NCI-H1694 treated with DMSO at 0.1 percent for 48 hours (cell line): ENCODE measurements at regions not wholly inside any gene's neighbourhood (a gene's known extent, or its start where the extent isn't known, plus 50 kb on each side); places are given as distances from the start of the nearest gene placed in this dataset.
"Not testable (repeated sequence)": the region's sequence is repeated elsewhere in the genome, so short reads cannot be mapped to it uniquely, and the experiment has no call there.

Experiments
- DNase-seq: peaks from one replicate; lab custom pipeline; 2025; lab: John Stamatoyannopoulos, UW

DNA sequence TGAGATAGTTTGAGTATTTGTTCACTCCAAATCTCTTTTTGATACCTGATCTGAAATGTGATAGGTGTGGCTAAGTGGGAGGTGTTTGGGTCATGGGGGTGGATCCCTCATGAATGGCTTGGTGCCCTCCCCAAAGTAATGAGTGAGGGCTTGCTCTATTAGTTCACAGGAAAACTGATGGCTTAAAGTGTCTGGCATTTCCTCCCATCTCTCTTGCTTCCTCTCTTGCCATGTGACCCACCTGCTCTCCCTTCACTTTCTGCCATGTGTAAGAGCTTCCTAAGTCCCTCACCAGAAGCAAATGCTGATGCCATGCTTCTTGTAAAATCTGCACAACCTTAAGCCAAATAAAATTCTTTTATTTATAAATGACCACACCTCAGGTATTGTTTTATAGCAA lies 61.1 kb downstream of the MAD2L1 start:
- no peak for DNase-seq

DNA sequence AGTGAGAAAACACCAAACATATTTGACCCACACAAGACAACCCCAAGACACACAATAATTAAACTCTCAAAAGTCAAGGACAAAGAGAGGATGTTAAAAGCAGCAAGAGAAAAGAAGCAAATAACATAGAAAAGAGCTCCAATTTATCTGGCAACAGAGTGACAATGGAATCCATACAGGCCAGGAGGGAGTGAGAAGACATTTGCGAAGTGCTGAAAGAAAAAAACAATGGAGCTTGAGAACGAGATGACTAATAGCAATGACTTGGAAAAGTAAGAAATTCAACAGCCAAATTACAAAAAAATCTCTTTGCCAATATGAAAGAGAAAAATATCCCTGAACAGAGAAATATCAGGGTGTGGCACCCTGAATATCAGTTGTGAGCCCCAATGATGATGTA lies 61.6 kb downstream of the MAD2L1 start:
- DNase-seq: no peak

DNA sequence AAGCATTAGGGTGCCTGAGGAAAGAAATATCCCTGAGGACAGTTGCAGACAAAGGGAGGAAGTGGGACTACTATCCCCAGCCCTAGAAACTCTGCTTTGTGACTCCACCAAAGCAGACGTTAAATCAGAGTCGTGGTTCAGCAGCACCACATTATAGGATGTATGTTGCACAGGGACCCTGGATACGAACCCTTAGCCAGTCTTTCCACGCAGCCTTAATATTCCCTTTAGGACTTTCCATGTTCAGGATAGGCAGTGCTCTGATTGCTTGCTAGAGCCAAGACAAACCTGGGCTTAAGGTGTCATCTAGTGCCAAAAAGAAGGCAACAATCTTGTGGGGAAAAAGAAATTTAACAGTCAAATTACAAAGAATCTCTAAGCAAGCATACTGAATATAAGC lies 62.6 kb downstream of the MAD2L1 start:
- DNase-seq: no peak

DNA sequence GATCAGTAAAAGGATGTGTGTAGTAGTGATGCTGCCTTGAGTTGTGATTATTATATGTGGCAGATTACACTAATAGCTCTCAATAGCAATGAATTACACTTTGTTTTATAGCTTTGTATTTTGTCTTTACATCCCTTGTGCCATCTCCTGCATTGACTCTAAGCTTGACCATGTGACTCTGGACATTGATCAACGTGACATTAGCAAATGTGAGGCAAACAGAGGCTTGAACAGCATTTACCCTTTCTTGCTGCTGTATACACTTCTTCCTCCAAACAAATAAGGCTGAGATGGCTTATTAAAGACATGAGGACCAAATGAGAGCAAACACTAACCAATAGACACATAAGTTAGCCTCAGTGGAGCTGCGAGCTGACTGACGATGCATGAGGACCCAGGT lies 63.5 kb downstream of the MAD2L1 start:
- DNase-seq: no peak

DNA sequence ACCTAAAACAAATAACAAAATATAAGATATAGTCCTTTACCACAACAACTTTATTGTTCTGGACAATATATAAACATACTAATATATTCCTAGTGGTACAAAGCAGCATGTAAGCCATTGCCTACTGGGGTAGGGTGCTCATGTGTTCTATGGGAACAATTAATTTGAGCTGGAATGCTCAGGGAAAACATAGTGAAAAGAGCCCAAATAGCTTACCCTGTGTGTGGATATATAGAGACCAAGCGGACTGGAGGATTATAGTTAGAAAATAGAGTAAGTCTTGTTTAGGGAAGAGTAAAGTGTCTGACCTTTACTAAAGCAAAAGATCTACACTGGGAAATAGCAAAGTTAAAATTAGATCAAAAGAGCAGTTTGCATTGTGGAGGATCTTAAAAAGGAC lies 64.8 kb downstream of the MAD2L1 start:
- no peak for DNase-seq

DNA sequence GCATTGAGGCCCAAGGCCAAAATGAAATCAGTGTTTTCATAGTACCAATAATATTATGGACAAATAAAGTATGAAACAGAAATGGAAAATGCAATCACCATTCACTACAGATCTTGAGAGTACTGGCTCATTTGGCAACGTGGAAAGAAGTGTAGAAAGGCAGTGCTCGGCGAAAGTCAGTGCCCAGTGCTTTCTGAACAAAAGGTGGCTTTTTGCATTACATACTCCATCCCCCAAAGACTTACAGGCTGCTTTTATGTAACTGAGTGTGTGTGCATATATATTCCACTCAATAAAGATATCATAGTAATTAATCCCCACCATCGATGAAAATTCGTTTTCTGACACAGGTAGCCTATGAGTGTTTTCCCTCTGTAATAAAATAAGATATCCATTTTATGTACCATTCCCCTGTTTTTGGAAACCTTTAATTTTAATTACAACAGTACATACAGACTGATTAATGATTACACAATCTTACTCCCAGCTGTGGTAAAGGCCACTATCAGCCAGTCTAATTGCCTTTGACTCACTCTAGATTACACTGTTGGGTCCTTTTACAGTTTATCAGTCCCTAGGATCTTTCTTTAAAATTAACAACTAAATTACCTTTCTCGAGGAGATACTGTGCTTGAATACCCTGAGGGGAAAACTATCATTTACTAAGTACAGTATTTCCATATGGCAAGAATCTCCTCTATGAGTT lies 65.9 kb downstream of the MAD2L1 start:
- DNase-seq: no peak

DNA sequence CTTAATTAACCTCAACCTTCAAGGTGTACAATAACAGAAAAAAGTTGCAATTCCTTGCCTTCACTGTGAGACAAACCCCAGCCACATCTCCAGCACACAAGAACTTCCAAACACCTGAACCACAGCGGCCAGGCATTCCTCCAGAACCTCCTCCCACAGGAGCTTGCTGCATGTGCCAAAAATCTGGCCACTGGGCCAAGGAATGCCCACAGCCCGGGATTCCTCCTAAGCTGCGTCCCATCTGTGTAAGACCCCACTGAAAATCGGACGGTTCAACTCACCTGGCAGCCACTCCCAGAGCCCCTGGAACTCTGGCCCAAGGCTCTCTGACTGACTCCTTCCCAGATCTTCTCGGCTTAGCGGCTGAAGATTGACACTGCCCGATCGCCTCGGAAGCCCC lies 70.6 kb downstream of the MAD2L1 start:
- DNase-seq: not testable (repeated sequence)

DNA sequence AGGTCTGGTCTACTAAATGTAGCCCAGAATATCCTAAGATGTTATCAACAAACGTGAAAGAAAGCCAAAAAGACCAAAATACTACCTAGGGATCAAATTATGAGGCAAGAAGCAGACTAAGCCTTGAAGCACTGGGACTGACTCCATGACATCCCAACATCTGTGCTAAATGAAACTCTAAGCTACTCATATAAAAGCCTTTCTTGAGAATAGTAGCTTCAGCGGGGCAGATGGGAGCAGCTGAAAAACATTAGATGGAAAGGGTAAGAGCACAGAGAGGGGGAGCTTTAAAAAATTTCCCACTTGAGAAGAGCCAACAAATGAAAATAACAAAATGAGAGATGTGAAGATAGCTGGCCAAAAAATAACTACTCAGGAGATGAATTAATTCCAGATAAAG lies 81.7 kb downstream of the MAD2L1 start:
- DNase-seq: no peak

DNA sequence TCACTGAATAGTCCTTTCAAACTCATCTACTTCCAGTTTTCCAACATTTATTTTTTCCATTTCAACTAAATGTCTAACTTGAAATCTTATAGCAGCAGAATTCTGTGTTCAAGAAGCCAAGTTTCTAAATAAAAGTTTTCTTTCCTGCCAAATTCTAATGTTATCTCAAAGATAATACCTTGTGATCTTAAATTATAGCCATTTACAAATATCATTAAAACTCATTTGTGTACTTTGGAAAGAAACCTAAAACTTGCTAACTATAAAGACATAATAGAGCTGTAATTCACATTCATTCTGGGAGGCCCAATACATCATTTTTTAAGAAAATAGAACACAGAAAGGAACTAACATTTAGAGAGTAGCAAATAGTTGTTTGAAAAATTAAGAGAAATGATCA lies 83.9 kb downstream of the MAD2L1 start:
- DNase-seq: no peak

DNA sequence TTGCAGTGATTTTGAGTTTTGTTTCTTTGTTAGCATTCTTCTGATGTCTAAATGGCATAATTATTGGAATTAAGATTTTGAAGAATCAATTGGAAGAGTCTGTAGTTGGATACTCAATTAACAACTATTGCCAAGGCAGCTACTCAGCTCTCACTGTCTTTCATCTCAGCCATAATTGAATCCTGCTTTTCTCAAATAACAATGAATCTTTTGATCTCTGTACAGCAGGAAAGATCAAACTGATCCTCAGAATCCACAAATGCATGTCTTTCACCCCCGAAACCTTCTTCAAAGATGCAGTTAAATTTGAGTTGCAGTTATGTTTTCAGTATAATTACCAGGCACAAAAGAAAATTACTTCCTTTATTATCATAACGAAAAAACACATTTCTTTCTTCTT lies 86.2 kb downstream of the MAD2L1 start:
- no peak for DNase-seq

DNA sequence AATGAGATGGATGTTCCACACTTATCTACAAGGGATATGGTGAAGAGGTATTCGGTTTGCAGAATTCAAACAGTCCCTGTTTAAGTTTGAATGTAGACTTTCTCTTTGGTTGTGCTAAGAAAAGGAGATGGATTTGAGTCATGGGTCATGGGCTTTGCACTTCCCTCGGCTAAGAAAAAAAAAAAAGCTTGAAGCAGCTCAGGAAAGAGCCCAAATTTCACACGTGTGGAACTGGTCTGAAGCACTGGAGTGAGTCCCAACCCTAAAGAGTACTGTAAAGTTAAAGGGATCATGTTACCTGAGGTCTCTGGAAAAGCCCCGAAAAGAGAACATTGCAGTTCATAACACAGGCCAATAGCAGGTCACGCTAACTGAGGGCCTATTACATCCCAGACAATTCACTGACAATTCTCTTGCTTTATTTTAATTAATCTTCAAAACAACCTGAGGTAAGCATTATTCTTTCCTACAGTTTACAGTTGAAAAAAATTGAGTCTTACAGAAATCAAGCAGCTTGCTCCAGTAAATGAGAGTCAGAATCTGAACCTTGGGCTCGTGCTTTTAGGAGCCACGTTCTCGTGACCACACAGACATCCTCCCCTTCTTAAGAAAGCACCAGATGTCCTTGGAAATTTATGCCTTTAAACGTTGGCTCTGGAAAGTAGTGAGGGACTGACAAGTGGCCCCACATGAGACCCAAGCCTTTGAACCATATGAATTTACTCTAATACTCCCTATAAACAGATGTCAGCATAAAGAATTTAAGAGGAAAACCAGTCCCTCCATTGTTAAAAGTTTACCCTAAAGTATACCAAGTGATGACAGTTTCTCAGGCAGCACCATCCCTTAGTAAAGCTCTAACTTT lies 89.3 kb downstream of the MAD2L1 start:
- no peak for DNase-seq

DNA sequence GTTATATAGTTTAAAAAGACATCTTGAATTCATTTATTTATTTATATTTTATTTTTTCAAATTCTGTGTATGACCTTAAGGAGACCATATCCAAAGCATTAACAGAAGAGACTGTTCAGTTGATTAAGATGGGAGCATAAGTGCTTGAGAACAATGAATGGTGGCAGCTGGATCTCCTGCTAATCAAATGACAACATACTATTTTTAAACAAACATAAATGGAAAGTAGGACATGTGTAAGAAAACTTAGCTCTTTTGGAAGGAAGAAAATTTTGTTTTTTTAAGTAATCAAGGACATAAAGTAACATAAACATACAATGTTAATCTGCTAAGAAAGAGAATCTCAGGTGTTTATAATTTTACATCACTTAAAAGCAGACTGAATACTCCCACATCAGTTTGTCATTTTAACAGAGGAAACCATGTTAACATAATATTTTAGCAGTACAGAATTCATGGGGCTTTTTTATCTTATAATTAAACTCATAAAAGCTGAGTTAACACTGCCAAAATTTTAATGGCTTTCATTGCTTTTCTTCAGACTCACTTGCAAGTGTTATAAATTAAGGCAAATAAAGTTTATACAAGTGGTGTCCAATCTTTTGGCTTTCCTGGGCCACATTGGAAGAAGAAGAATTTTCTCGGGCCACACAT lies 95.1 kb downstream of the MAD2L1 start:
- DNase-seq: no peak

DNA sequence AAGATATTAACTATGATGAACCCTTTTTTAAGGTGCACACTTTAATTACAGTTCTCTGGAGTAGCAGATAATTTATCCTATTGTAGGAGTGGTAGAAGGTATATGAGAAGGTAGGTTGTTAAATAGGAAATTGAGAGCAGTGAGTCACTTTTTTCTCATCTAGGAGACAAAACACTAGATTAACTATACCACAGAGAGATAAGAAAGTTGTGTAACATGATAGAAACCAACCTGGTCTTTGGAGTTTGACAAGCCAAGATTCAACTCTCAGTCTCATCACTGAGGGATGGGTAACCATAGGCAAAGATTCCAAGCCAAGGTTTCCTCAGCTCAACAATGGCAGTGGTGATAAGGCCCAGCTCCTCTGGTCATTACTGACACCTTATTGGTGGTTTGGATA lies 104.0 kb downstream of the MAD2L1 start:
- no peak for DNase-seq

DNA sequence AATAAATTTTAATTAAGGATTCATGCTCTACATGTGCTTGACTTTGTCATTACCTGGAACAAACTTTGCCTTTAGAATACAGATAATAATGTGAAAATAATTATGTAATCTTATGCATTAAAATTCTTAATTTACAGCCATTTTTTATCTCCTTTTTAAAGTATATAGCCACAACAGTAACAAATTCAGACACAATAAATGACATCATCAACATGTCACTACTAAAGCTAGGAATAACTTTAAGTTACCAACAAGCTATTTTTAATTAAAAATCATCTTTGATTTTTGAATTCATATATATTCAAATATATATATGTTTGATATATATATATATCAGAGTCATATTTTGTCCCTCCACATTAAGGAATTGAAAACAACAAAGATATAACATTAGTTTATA lies 107.7 kb downstream of the MAD2L1 start:
- no peak for DNase-seq

DNA sequence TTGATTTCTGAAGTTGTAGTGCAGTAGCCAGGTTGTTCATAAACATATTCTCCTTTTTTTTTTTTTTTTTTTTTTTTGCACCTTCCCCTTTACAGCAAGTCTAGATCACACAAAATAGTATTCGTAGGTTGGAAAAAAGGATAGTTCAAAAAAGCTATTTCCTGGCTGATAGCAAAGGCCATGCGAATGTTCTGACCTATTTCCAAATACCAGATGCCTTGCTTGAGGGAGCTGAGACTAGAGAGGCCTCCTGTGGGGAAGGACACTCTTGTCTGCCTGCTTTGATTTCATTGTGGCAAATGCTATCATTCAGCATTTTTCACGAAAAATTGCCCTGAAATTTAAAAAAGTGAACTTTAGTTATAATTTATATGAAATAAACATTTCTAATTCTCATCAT lies 111.4 kb downstream of the MAD2L1 start:
- DNase-seq: no peak

DNA sequence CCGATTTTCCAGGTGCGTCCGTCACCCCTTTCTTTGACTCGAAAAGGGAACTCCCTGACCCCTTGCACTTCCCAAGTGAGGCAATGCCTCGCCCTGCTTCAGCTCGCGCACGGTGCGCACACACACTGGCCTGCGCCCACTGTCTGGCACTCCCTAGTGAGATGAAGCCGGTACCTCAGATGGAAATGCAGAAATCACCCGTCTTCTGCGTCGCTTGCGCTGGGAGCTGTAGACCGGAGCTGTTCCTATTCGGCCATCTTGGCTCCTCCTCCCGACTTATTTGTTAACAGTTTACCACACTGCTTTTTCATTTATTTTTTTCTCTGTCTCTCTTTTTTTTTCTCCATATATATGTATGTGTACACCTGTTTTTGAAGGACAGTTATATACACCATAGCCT lies 112.2 kb downstream of the MAD2L1 start:
- not testable (repeated sequence) for DNase-seq

DNA sequence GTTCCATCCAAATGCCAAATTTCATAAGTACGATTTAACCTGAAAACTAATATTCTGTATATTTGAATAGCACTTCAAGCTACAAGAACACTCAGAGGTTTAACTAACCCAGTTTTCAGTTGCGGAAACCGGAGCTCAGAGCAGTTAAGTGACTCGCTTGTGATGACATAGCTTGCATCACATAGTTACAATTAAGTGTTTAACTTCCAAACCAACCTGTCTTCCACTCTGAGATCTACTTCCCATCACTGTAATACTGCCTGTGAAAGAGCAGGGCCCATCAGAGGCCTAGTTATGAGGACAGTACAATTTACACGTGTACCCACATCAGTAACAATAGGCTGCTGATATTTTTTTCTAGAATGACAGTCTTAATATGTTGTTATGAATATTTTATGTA lies 120.3 kb downstream of the MAD2L1 start:
- DNase-seq: no peak

DNA sequence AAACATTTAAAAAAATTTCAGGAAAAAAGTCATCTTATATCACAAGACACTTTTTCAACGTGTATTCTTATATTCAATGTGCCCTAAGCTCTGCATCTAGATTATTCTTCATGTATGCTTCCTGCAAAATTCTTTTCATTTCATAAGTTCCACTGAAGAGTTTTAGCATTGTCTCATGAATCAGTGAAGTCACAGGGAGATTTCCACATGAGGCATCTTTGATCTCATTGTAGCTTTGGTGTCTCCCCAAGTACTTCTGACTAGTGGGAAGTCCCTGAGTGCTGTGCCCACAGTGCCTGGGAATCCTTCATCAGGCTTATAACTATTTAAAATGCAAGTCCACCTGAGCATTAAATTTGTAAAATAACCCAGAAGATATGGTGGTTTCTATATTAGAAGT lies 123.8 kb downstream of the MAD2L1 start:
- no peak for DNase-seq

DNA sequence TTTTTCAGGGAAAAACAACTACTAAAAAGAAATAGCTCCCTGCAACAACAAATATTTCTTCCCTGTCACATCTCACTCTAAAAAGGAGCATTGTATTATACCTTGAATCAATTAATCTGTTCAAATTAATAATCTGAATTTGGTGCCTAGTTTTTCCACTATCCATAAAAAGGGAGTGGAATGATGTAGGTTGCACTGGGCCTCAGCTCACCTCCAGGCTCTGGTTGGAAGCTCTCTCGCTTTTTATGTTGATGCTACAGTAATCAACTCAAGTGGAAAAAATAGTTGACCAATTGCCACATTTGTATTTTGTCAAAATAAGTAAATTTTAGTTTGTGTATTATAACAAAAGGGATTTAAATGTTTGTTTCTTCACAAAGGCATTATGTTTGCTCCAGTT lies 126.1 kb downstream of the MAD2L1 start:
- no peak for DNase-seq

DNA sequence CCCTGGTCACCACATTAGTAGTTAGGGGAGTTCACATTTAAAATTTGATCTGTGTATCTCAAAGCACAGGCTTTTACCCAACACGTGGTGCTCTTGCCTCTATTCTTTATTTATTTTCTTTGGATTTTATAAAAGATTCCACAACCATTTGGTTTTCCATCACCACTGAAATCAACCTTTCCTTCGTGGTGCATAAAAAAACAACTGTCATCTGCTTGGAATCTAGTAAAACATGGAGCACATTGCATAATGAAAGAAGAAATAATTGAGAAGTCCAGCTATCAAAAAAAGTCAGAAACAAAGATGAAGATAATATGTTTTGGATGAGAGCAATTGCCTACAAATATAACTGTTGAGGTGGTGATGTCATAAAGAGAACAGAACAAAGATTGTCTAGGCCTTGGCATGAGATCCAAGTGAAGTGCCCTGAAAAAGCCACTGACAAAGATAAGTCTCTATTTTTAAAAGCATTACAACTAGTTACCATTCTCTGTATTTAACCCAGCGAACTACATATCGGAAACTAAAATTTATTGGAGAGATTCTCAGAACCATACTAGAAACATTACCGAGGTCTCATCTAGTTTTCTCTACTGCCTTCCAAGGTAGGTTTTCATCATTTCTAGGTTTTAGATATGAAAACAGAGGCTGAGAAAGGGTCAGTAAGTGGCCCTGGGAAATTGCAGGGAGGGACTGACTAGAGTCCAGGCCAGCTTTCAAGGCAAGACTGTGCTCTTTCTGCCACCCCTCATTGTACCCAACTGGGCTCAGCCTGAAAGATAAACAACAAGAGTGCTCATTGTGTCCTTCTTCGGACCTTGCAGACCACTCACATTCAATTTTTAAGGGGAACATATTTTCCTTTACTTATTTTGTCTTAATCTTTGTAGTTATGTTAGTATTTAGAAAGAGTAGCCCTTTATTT lies 127.3 kb downstream of the MAD2L1 start:
- DNase-seq: no peak

DNA sequence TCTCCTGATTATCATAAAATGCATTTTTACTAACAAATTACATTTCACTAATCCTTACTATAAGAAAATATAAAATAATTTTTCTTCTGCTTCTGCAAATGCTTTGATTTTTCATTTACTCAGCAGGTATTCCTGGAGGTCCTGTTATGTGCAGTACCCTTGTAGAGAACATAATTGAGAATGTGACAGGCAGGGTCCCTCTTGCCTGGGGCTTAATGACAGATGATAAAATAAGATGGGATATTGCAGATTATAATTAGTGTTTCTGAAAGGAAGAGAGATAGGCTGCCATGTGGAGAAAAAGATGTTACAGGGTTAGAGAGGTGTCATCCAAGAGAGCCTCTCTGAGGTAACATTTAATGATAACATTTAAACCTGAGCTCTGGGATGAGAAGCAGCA lies 128.9 kb downstream of the MAD2L1 start:
- DNase-seq: no peak

DNA sequence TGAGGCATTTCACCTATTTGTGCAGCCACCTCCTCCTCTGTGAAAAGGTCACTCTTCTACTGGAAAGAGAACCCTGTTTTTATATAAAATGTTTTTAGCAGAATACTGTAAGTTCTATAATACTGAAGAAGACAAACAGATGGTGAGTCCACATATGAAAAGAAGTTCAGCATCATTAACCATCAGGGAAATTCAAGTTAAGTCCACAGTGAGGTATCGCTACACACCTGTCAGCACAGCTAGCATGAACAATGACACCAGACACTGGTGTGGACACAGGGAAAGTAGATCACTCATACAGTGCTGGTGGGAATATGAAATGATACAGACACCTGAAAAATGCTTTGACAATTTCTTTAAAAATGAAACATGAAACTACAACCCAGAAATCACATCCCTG lies 133.0 kb downstream of the MAD2L1 start:
- no peak for DNase-seq
